ENCODE measurements at regions not wholly inside any gene's neighbourhood (a gene's known extent, or its start where the extent isn't known, plus 50 kb on each side); places are given as distances from the start of the nearest gene placed in this dataset.

GRCh38 chr3:22660606-22661005 lies 542.5 kb upstream of the UBE2E2 start:
- no TSS peak for BruUV-seq (replicated peaks)

GRCh38 chr3:22661121-22661700 lies 541.9 kb upstream of the UBE2E2 start:
- no peak for DNase-seq

More at GRCh38 chr3:22660606-22661005, 542.5 kb upstream of the UBE2E2 start:
- no peak for DNase-seq
- CTCF ChIA-PET: no interaction called here
- no peak overlapping the region for H3K4me3 Mint-ChIP-seq (ENCODE audit: low read depth, unreplicated experiment)
- H3K9me3 Mint-ChIP-seq (ENCODE audit: low read depth, unreplicated experiment): no peaks in the 10 kb centered on the region
- H3K27me3 Mint-ChIP-seq (ENCODE audit: unreplicated experiment): no peaks in the 10 kb centered on the region
- H3K4me1 Mint-ChIP-seq (ENCODE audit: low read depth, unreplicated experiment): no peaks in the 10 kb centered on the region
- no peaks in the 10 kb centered on the region for H3K36me3 Mint-ChIP-seq (ENCODE audit: insufficient read depth, unreplicated experiment)
- TF ChIP-seq CTCF (IDR thresholded peaks at IDR 0.05; ENCODE audit: unreplicated experiment): no peak
- intact Hi-C loops (cut with micrococcal nuclease; ENCODE audit: unreplicated experiment): no loop called here
- no peak overlapping the region for H3K27ac Mint-ChIP-seq (ENCODE audit: unreplicated experiment)

GRCh38 chr3:22665528-22665927 lies 537.6 kb upstream of the UBE2E2 start:
- no TSS peak for BruUV-seq (replicated peaks)
- no peak overlapping the region for H3K4me3 Mint-ChIP-seq (ENCODE audit: low read depth, unreplicated experiment)
- H3K4me1 Mint-ChIP-seq (ENCODE audit: low read depth, unreplicated experiment): no peaks in the 10 kb centered on the region
- intact Hi-C loops (cut with micrococcal nuclease; ENCODE audit: unreplicated experiment): no loop called here
- no peaks in the 10 kb centered on the region for H3K9me3 Mint-ChIP-seq (ENCODE audit: low read depth, unreplicated experiment)
- DNase-seq: no peak
- no peaks in the 10 kb centered on the region for H3K36me3 Mint-ChIP-seq (ENCODE audit: insufficient read depth, unreplicated experiment)
- no peak for TF ChIP-seq CTCF (IDR thresholded peaks at IDR 0.05; ENCODE audit: unreplicated experiment)
- CTCF ChIA-PET: no interaction called here
- no peaks in the 10 kb centered on the region for H3K27me3 Mint-ChIP-seq (ENCODE audit: unreplicated experiment)
- no peak overlapping the region for H3K27ac Mint-ChIP-seq (ENCODE audit: unreplicated experiment)

More at GRCh38 chr3:22661121-22661700, 541.9 kb upstream of the UBE2E2 start:
- no peaks in the 10 kb centered on the region for H3K4me1 Mint-ChIP-seq (ENCODE audit: low read depth, unreplicated experiment)
- H3K36me3 Mint-ChIP-seq (ENCODE audit: insufficient read depth, unreplicated experiment): no peaks in the 10 kb centered on the region
- no peak overlapping the region for H3K27ac Mint-ChIP-seq (ENCODE audit: unreplicated experiment)
- intact Hi-C loops (cut with micrococcal nuclease; ENCODE audit: unreplicated experiment): no loop called here
- H3K4me3 Mint-ChIP-seq (ENCODE audit: low read depth, unreplicated experiment): no peak overlapping the region
- no peaks in the 10 kb centered on the region for H3K27me3 Mint-ChIP-seq (ENCODE audit: unreplicated experiment)
- H3K9me3 Mint-ChIP-seq (ENCODE audit: low read depth, unreplicated experiment): no peaks in the 10 kb centered on the region
- TF ChIP-seq CTCF (IDR thresholded peaks at IDR 0.05; ENCODE audit: unreplicated experiment): no peak
- CTCF ChIA-PET: no interaction called here
- no TSS peak for BruUV-seq (replicated peaks)

DNA sequence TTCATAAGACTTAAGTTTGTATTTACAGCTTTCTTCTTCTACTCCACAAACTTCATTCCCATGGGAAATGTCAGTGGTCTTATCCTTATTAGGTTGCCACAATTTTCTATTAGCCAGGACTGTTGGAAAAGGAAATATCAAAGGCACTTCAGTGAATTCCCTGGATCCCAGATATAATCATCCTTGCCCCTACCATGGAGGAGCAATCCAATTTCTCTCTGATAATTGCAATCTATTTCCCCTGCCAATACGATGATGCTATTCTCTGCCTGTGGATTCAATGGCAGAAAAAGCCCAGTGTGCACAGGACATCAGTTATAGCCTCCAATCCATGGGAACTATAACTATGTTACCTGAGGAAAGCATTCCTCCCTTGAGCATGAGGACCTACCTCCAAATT lies 536.4 kb upstream of the UBE2E2 start:
- Mint-ChIP-seq H3K4me3 (ENCODE audit: low read depth, unreplicated experiment) (no peak overlapping the region), H3K9me3 (ENCODE audit: low read depth, unreplicated experiment) (no peaks in the 10 kb centered on the region), H3K27me3 (ENCODE audit: unreplicated experiment) (no peaks in the 10 kb centered on the region), H3K36me3 (ENCODE audit: insufficient read depth, unreplicated experiment) (no peaks in the 10 kb centered on the region), H3K27ac (ENCODE audit: unreplicated experiment) (no peak overlapping the region), H3K4me1 (ENCODE audit: low read depth, unreplicated experiment) (no peaks in the 10 kb centered on the region)
- intact Hi-C loops (cut with micrococcal nuclease; ENCODE audit: unreplicated experiment): no loop called here
- no TSS peak for BruUV-seq (replicated peaks)
- DNase-seq: no peak
- CTCF ChIA-PET: no interaction called here
- no peak for TF ChIP-seq CTCF (IDR thresholded peaks at IDR 0.05; ENCODE audit: unreplicated experiment)

Data from Calu3 (cell line).